ENCODE measurements at regions not wholly inside any gene's neighbourhood (a gene's known extent, or its start where the extent isn't known, plus 50 kb on each side); places are given as distances from the start of the nearest gene placed in this dataset.

- no peak overlapping the region for H3K9ac ChIP-seq (ENCODE audit: insufficient read length, low read depth)
- no peaks in the 10 kb centered on the region for H3K9me3 ChIP-seq (ENCODE audit: insufficient read depth, low read length)
- H3K27me3 ChIP-seq (ENCODE audit: insufficient read depth, insufficient read length), result peaks cover 15% of the 10 kb centered on the region
- H3K36me3 ChIP-seq (ENCODE audit: insufficient read depth, insufficient read length, low read length), result no peaks in the 10 kb centered on the region
- TF ChIP-seq ZNF274 (IDR thresholded peaks at IDR 0.05; ENCODE audit: low read depth, low read length) (no peak), YY1 (IDR thresholded peaks at IDR 0.05; ENCODE audit: insufficient read depth, insufficient read length) (no peak), SUZ12 (IDR thresholded peaks at IDR 0.05; ENCODE audit: extremely low read depth, insufficient read depth, insufficient read length) (no peak)
- H3K4me3 ChIP-seq (ENCODE audit: insufficient read length, low read depth), result no peak overlapping the region
- no peak for DNase-seq (ENCODE audit: low read depth, low spot score)
- H3K4me1 ChIP-seq (ENCODE audit: insufficient read depth, insufficient read length), result peaks cover 2% of the 10 kb centered on the region
Observed at GRCh38 chr12:111027431-111027830, 107.1 kb upstream of the MYL2 start.

GRCh38 chr12:111025792-111026430, 105.5 kb upstream of the MYL2 start:
- no peaks in the 10 kb centered on the region for H3K36me3 ChIP-seq (ENCODE audit: insufficient read depth, insufficient read length, low read length)
- H3K4me1 ChIP-seq (ENCODE audit: insufficient read depth, insufficient read length), result peaks cover 2% of the 10 kb centered on the region
- H3K27me3 ChIP-seq (ENCODE audit: insufficient read depth, insufficient read length), result peaks cover 15% of the 10 kb centered on the region
- no peak for DNase-seq (ENCODE audit: low read depth, low spot score)
- no peak overlapping the region for H3K4me3 ChIP-seq (ENCODE audit: insufficient read length, low read depth)
- H3K9me3 ChIP-seq (ENCODE audit: insufficient read depth, low read length), result no peaks in the 10 kb centered on the region
- TF ChIP-seq YY1 (IDR thresholded peaks at IDR 0.05; ENCODE audit: insufficient read depth, insufficient read length), result no peak
- no peak for TF ChIP-seq ZNF274 (IDR thresholded peaks at IDR 0.05; ENCODE audit: low read depth, low read length)
- no peak for TF ChIP-seq SUZ12 (IDR thresholded peaks at IDR 0.05; ENCODE audit: extremely low read depth, insufficient read depth, insufficient read length)
- no peak overlapping the region for H3K9ac ChIP-seq (ENCODE audit: insufficient read length, low read depth)

GRCh38 chr12:111025301-111025700, 104.9 kb upstream of the MYL2 start:
- Histone ChIP-seq H3K4me3 (ENCODE audit: insufficient read length, low read depth) (no peak overlapping the region), H3K9me3 (ENCODE audit: insufficient read depth, low read length) (no peaks in the 10 kb centered on the region), H3K27me3 (ENCODE audit: insufficient read depth, insufficient read length) (peaks cover 15% of the 10 kb centered on the region), H3K36me3 (ENCODE audit: insufficient read depth, insufficient read length, low read length) (no peaks in the 10 kb centered on the region), H3K9ac (ENCODE audit: insufficient read length, low read depth) (no peak overlapping the region), H3K4me1 (ENCODE audit: insufficient read depth, insufficient read length) (peaks cover 2% of the 10 kb centered on the region)
- no peak for DNase-seq (ENCODE audit: low read depth, low spot score)
- no peak for TF ChIP-seq SUZ12 (IDR thresholded peaks at IDR 0.05; ENCODE audit: extremely low read depth, insufficient read depth, insufficient read length)
- no peak for TF ChIP-seq ZNF274 (IDR thresholded peaks at IDR 0.05; ENCODE audit: low read depth, low read length)
- TF ChIP-seq YY1 (IDR thresholded peaks at IDR 0.05; ENCODE audit: insufficient read depth, insufficient read length), result no peak

- no peaks in the 10 kb centered on the region for H3K9me3 ChIP-seq (ENCODE audit: insufficient read depth, low read length)
- TF ChIP-seq ZNF274 (IDR thresholded peaks at IDR 0.05; ENCODE audit: low read depth, low read length), result no peak
- TF ChIP-seq YY1 (IDR thresholded peaks at IDR 0.05; ENCODE audit: insufficient read depth, insufficient read length), result no peak
- TF ChIP-seq SUZ12 (IDR thresholded peaks at IDR 0.05; ENCODE audit: extremely low read depth, insufficient read depth, insufficient read length), result no peak
- no peaks in the 10 kb centered on the region for H3K4me1 ChIP-seq (ENCODE audit: insufficient read depth, insufficient read length)
- no peaks in the 10 kb centered on the region for H3K36me3 ChIP-seq (ENCODE audit: insufficient read depth, insufficient read length, low read length)
- H3K9ac ChIP-seq (ENCODE audit: insufficient read length, low read depth), result no peak overlapping the region
- no peak overlapping the region for H3K4me3 ChIP-seq (ENCODE audit: insufficient read length, low read depth)
- H3K27me3 ChIP-seq (ENCODE audit: insufficient read depth, insufficient read length), result peaks cover 15% of the 10 kb centered on the region
- no peak for DNase-seq (ENCODE audit: low read depth, low spot score)
Observed at GRCh38 chr12:111024205-111024801, 103.9 kb upstream of the MYL2 start.

- TF ChIP-seq ZNF274 (IDR thresholded peaks at IDR 0.05; ENCODE audit: low read depth, low read length), result no peak
- TF ChIP-seq SUZ12 (IDR thresholded peaks at IDR 0.05; ENCODE audit: extremely low read depth, insufficient read depth, insufficient read length), result no peak
- TF ChIP-seq YY1 (IDR thresholded peaks at IDR 0.05; ENCODE audit: insufficient read depth, insufficient read length), result no peak
- H3K4me3 ChIP-seq (ENCODE audit: insufficient read length, low read depth), result no peak overlapping the region
- no peaks in the 10 kb centered on the region for H3K9me3 ChIP-seq (ENCODE audit: insufficient read depth, low read length)
- DNase-seq (ENCODE audit: low read depth, low spot score), result no peak
- H3K4me1 ChIP-seq (ENCODE audit: insufficient read depth, insufficient read length), result no peaks in the 10 kb centered on the region
- H3K36me3 ChIP-seq (ENCODE audit: insufficient read depth, insufficient read length, low read length), result no peaks in the 10 kb centered on the region
- peaks cover 17% of the 10 kb centered on the region for H3K27me3 ChIP-seq (ENCODE audit: insufficient read depth, insufficient read length)
- no peak overlapping the region for H3K9ac ChIP-seq (ENCODE audit: insufficient read length, low read depth)
Observed at GRCh38 chr12:111022386-111022785, 102.0 kb upstream of the MYL2 start.

GRCh38 chr12:111014547-111014946, 94.2 kb upstream of the MYL2 start:
- Histone ChIP-seq H3K4me3 (ENCODE audit: insufficient read length, low read depth) (no peak overlapping the region), H3K36me3 (ENCODE audit: insufficient read depth, insufficient read length, low read length) (no peaks in the 10 kb centered on the region), H3K27me3 (ENCODE audit: insufficient read depth, insufficient read length) (peaks cover 13% of the 10 kb centered on the region), H3K9ac (ENCODE audit: insufficient read length, low read depth) (no peak overlapping the region), H3K9me3 (ENCODE audit: insufficient read depth, low read length) (peaks cover 5% of the 10 kb centered on the region; the same call in 1 of the 2 replicates), H3K4me1 (ENCODE audit: insufficient read depth, insufficient read length) (peaks cover 2% of the 10 kb centered on the region)
- no peak for DNase-seq (ENCODE audit: low read depth, low spot score)
- TF ChIP-seq ZNF274 (IDR thresholded peaks at IDR 0.05; ENCODE audit: low read depth, low read length) (no peak), SUZ12 (IDR thresholded peaks at IDR 0.05; ENCODE audit: extremely low read depth, insufficient read depth, insufficient read length) (no peak), YY1 (IDR thresholded peaks at IDR 0.05; ENCODE audit: insufficient read depth, insufficient read length) (no peak)

GRCh38 chr12:111012918-111013317, 92.5 kb upstream of the MYL2 start:
- TF ChIP-seq SUZ12 (IDR thresholded peaks at IDR 0.05; ENCODE audit: extremely low read depth, insufficient read depth, insufficient read length) (no peak), ZNF274 (IDR thresholded peaks at IDR 0.05; ENCODE audit: low read depth, low read length) (no peak), YY1 (IDR thresholded peaks at IDR 0.05; ENCODE audit: insufficient read depth, insufficient read length) (no peak)
- no peak overlapping the region for H3K4me3 ChIP-seq (ENCODE audit: insufficient read length, low read depth)

More at GRCh38 chr12:111012918-111013317, 92.5 kb upstream of the MYL2 start:
- DNase-seq (ENCODE audit: low read depth, low spot score), result no peak
- H3K4me1 ChIP-seq (ENCODE audit: insufficient read depth, insufficient read length), result peaks cover 2% of the 10 kb centered on the region
- peaks cover 13% of the 10 kb centered on the region for H3K27me3 ChIP-seq (ENCODE audit: insufficient read depth, insufficient read length)
- H3K36me3 ChIP-seq (ENCODE audit: insufficient read depth, insufficient read length, low read length), result no peaks in the 10 kb centered on the region
- peaks cover 5% of the 10 kb centered on the region; the same call in 1 of the 2 replicates for H3K9me3 ChIP-seq (ENCODE audit: insufficient read depth, low read length)
- H3K9ac ChIP-seq (ENCODE audit: insufficient read length, low read depth), result no peak overlapping the region
